H1 (cell line): ENCODE measurements at regions not wholly inside any gene's neighbourhood (a gene's known extent, or its start where the extent isn't known, plus 50 kb on each side); places are given as distances from the start of the nearest gene placed in this dataset.

Experiments
- FOSL1 ChIP-seq: IDR thresholded peaks from 2 replicates; pipeline ENCODE4 v1.6.1; 2011; ENCODE audit warnings: mild to moderate bottlenecking, low read depth, low read length, moderate library complexity; ENCODE audit not compliant: insufficient read depth
- GABPA ChIP-seq: IDR thresholded peaks from 2 replicates; pipeline ENCODE4 v1.6.1; 2011; ENCODE audit warnings: mild to moderate bottlenecking, low read length, moderate library complexity, borderline replicate concordance; ENCODE audit not compliant: insufficient read depth
- HDAC6 ChIP-seq: IDR thresholded peaks from one replicate; pipeline ENCODE4 v1.7.1; 2012; ENCODE audit warnings: low read depth, mild to moderate bottlenecking, inconsistent platforms, low read length, moderate library complexity
- JUND ChIP-seq: IDR thresholded peaks from 2 replicates; pipeline ENCODE4 v1.6.1; 2011; ENCODE audit warnings: mild to moderate bottlenecking, improper control_type of control experiment, low read length
- MAFK ChIP-seq: IDR thresholded peaks from 2 replicates; pipeline ENCODE4 v1.6.1; 2012; ENCODE audit warnings: low read depth, mild to moderate bottlenecking, improper control_type of control experiment, low read length
- SP1 ChIP-seq: IDR thresholded peaks from 2 replicates; pipeline ENCODE4 v1.6.1; 2011; ENCODE audit warnings: low read depth, low read length
- TAF7 ChIP-seq: optimal IDR thresholded peaks from 2 replicates; pipeline ENCODE3; 2011; ENCODE audit warnings: low read depth, mild to moderate bottlenecking, inconsistent platforms, low read length, moderate library complexity, borderline replicate concordance
- TF ChIP-seq, protein P1 (sequence below): fragments of 300-600 bp; sonication (generic); IDR thresholded peaks from 2 replicates; pipeline ENCODE4 v1.7.1; 2012; ENCODE audit warnings: low read length, moderate library complexity, mild to moderate bottlenecking, inconsistent platforms; ENCODE audit not compliant: insufficient replicate concordance
- TF ChIP-seq, protein P2 (sequence below): IDR thresholded peaks from 2 replicates; pipeline ENCODE4 v1.6.1; 2011; ENCODE audit warnings: low read length, improper control_type of control experiment
- TF ChIP-seq, protein P3 (sequence below): IDR thresholded peaks from 2 replicates; pipeline ENCODE4 v1.6.1; 2012; ENCODE audit warnings: inconsistent platforms

DNA sequence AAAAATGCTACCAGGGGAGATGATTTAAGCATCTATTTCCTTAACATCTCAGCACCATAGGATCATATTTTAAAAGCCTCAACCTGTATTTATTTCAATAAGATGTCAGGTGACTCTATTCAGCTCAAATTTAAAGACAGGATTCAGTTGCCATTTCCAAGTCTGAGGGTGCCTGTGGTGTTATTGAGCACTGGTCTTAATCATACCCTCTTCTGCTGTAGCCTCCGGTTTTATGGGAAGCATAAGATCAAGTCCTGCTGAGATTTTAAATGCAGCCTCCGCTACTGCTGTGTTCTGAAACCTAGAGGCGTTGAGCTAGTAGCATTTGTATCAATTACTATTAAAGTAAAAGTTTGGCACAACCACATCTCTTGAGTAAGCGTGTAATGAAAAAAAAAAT lies 185.7 kb upstream of the NWD2 start (continued):
- TF ChIP-seq, protein P1, sequence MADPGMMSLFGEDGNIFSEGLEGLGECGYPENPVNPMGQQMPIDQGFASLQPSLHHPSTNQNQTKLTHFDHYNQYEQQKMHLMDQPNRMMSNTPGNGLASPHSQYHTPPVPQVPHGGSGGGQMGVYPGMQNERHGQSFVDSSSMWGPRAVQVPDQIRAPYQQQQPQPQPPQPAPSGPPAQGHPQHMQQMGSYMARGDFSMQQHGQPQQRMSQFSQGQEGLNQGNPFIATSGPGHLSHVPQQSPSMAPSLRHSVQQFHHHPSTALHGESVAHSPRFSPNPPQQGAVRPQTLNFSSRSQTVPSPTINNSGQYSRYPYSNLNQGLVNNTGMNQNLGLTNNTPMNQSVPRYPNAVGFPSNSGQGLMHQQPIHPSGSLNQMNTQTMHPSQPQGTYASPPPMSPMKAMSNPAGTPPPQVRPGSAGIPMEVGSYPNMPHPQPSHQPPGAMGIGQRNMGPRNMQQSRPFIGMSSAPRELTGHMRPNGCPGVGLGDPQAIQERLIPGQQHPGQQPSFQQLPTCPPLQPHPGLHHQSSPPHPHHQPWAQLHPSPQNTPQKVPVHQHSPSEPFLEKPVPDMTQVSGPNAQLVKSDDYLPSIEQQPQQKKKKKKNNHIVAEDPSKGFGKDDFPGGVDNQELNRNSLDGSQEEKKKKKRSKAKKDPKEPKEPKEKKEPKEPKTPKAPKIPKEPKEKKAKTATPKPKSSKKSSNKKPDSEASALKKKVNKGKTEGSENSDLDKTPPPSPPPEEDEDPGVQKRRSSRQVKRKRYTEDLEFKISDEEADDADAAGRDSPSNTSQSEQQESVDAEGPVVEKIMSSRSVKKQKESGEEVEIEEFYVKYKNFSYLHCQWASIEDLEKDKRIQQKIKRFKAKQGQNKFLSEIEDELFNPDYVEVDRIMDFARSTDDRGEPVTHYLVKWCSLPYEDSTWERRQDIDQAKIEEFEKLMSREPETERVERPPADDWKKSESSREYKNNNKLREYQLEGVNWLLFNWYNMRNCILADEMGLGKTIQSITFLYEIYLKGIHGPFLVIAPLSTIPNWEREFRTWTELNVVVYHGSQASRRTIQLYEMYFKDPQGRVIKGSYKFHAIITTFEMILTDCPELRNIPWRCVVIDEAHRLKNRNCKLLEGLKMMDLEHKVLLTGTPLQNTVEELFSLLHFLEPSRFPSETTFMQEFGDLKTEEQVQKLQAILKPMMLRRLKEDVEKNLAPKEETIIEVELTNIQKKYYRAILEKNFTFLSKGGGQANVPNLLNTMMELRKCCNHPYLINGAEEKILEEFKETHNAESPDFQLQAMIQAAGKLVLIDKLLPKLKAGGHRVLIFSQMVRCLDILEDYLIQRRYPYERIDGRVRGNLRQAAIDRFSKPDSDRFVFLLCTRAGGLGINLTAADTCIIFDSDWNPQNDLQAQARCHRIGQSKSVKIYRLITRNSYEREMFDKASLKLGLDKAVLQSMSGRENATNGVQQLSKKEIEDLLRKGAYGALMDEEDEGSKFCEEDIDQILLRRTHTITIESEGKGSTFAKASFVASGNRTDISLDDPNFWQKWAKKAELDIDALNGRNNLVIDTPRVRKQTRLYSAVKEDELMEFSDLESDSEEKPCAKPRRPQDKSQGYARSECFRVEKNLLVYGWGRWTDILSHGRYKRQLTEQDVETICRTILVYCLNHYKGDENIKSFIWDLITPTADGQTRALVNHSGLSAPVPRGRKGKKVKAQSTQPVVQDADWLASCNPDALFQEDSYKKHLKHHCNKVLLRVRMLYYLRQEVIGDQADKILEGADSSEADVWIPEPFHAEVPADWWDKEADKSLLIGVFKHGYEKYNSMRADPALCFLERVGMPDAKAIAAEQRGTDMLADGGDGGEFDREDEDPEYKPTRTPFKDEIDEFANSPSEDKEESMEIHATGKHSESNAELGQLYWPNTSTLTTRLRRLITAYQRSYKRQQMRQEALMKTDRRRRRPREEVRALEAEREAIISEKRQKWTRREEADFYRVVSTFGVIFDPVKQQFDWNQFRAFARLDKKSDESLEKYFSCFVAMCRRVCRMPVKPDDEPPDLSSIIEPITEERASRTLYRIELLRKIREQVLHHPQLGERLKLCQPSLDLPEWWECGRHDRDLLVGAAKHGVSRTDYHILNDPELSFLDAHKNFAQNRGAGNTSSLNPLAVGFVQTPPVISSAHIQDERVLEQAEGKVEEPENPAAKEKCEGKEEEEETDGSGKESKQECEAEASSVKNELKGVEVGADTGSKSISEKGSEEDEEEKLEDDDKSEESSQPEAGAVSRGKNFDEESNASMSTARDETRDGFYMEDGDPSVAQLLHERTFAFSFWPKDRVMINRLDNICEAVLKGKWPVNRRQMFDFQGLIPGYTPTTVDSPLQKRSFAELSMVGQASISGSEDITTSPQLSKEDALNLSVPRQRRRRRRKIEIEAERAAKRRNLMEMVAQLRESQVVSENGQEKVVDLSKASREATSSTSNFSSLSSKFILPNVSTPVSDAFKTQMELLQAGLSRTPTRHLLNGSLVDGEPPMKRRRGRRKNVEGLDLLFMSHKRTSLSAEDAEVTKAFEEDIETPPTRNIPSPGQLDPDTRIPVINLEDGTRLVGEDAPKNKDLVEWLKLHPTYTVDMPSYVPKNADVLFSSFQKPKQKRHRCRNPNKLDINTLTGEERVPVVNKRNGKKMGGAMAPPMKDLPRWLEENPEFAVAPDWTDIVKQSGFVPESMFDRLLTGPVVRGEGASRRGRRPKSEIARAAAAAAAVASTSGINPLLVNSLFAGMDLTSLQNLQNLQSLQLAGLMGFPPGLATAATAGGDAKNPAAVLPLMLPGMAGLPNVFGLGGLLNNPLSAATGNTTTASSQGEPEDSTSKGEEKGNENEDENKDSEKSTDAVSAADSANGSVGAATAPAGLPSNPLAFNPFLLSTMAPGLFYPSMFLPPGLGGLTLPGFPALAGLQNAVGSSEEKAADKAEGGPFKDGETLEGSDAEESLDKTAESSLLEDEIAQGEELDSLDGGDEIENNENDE: no peak
- TF ChIP-seq FOSL1 (no peak), HDAC6 (no peak), GABPA (no peak), SP1 (no peak), JUND (no peak), TAF7 (no peak), MAFK (no peak)
- TF ChIP-seq, protein P2, sequence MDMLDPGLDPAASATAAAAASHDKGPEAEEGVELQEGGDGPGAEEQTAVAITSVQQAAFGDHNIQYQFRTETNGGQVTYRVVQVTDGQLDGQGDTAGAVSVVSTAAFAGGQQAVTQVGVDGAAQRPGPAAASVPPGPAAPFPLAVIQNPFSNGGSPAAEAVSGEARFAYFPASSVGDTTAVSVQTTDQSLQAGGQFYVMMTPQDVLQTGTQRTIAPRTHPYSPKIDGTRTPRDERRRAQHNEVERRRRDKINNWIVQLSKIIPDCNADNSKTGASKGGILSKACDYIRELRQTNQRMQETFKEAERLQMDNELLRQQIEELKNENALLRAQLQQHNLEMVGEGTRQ: no peak
- TF ChIP-seq, protein P3, sequence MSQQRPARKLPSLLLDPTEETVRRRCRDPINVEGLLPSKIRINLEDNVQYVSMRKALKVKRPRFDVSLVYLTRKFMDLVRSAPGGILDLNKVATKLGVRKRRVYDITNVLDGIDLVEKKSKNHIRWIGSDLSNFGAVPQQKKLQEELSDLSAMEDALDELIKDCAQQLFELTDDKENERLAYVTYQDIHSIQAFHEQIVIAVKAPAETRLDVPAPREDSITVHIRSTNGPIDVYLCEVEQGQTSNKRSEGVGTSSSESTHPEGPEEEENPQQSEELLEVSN: no peak
